ENCODE measurements at regions not wholly inside any gene's neighbourhood (a gene's known extent, or its start where the extent isn't known, plus 50 kb on each side); places are given as distances from the start of the nearest gene placed in this dataset.

DNA sequence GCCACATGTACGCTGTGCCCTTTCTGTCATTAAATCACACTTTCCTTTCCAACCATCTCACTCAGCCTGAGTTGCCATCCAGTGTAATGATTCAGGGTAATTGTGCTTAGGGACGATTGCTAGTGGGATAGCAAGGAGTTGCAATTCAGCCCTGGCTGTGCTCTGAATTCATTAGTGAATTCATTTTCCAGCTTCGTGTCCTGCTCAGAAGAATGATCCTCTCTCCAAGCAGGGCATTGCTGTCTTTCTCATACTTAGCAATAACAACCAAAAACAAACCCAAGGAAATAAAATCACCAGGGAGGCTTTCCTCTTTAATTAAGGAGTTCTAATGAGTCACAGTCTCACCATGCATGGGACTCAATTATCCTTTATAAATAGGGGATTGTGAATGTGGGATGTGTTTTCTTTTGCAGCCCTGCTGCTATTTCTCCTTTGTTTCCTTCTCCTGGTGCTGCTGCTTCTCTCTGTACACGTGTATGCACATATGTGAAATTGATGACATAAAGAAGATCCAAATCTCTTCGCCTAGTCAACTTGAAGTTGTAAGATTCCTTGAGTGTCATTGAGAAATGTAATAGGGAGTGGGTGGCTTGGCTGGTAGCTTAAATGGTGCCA is 167.0 kb downstream of the TSEN15 start:
- no peaks in the 10 kb centered on the region for H3K36me3 Mint-ChIP-seq
- no peak overlapping the region for H3K4me3 Mint-ChIP-seq
- no peak for DNase-seq
- H3K9me3 Mint-ChIP-seq, result no peaks in the 10 kb centered on the region
- CTCF ChIA-PET, result no interaction called here
- no peak overlapping the region for H3K27ac Mint-ChIP-seq
- peaks cover 4% of the 10 kb centered on the region for H3K27me3 Mint-ChIP-seq
- no peaks in the 10 kb centered on the region for H3K4me1 Mint-ChIP-seq

DNA sequence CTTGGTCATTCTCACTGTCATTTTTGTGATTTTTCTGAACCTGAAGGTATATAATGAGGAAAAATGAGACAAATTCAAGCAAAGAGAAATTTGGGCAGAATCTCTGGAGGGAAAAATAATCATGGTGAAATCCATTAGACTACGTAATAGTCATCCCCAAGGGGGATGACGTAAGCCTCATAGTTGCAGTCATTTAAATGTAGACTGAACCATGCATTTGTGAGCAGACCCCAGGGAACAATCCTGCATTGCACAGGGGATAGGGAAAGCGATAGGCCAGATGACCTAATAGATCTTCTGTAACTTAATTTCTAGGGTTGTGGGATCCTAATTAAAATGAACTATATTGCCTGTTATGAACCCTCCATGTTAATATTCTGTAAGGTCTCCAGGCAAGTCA is 167.4 kb upstream of the C1orf21 start:
- DNase-seq, result no peak
- no peaks in the 10 kb centered on the region for H3K36me3 Mint-ChIP-seq
- H3K27me3 Mint-ChIP-seq, result peaks cover 6% of the 10 kb centered on the region
- no peaks in the 10 kb centered on the region for H3K9me3 Mint-ChIP-seq
- H3K4me3 Mint-ChIP-seq, result no peak overlapping the region
- CTCF ChIA-PET, result interaction anchor here (1.0 to 3.7 kb wide), 2 partner anchors 15 to 143 kb away, joined by 3 to 32 read pairs; no protein-coding TSS in a partner anchor
- H3K27ac Mint-ChIP-seq, result no peak overlapping the region
- H3K4me1 Mint-ChIP-seq, result no peaks in the 10 kb centered on the region

GRCh38 chr1:184219883-184220282 is 166.9 kb upstream of the C1orf21 start:
- no peaks in the 10 kb centered on the region for H3K4me1 Mint-ChIP-seq
- no peaks in the 10 kb centered on the region for H3K36me3 Mint-ChIP-seq
- H3K9me3 Mint-ChIP-seq, result no peaks in the 10 kb centered on the region
- CTCF ChIA-PET, result interaction anchor here (1.0 to 3.7 kb wide), 2 partner anchors 15 to 144 kb away, joined by 3 to 32 read pairs; no protein-coding TSS in a partner anchor
- DNase-seq, result no peak
- no peak overlapping the region for H3K4me3 Mint-ChIP-seq
- H3K27ac Mint-ChIP-seq, result no peak overlapping the region
- H3K27me3 Mint-ChIP-seq, result peaks cover 6% of the 10 kb centered on the region

- Mint-ChIP-seq H3K4me1 (no peaks in the 10 kb centered on the region), H3K9me3 (no peaks in the 10 kb centered on the region), H3K4me3 (no peak overlapping the region), H3K27me3 (peaks cover 6% of the 10 kb centered on the region), H3K36me3 (no peaks in the 10 kb centered on the region), H3K27ac (no peak overlapping the region)
- no peak for DNase-seq
- CTCF ChIA-PET, result interaction anchor here (1.0 to 3.7 kb wide), 3 partner anchors 12 to 565 kb away, joined by 3 to 32 read pairs (median 7); no protein-coding TSS in a partner anchor
Observed at GRCh38 chr1:184221087-184221486, 165.7 kb upstream of the C1orf21 start.

DNA sequence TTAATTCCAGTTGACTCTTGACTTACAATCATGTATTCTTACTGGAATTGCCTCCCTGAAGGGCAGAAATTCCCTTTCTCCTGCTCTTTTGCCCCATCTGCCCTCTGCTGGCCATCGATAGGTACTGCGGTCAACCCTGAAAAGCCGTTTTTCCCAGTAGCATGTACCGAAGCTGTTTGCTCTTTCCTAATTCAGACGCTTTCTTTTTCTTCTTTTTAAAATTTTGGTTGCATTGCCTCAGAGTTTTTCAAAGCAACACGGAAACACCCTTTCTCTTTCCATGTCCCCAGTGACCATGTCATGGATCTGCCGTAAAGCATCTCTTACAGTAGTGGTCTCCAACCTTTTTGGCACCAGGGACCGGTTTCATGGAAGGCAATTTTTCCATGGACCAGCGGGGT is 164.2 kb upstream of the C1orf21 start:
- Mint-ChIP-seq H3K9me3 (no peaks in the 10 kb centered on the region), H3K4me1 (no peaks in the 10 kb centered on the region), H3K27ac (no peak overlapping the region), H3K27me3 (peaks cover 6% of the 10 kb centered on the region), H3K36me3 (no peaks in the 10 kb centered on the region), H3K4me3 (no peak overlapping the region)
- peak; percentile 44 for DNase-seq
- CTCF ChIA-PET, result interaction anchor here (0.6 to 3.7 kb wide), 9 partner anchors 10 to 307 kb away, joined by 3 to 32 read pairs (median 3); no protein-coding TSS in a partner anchor

DNA sequence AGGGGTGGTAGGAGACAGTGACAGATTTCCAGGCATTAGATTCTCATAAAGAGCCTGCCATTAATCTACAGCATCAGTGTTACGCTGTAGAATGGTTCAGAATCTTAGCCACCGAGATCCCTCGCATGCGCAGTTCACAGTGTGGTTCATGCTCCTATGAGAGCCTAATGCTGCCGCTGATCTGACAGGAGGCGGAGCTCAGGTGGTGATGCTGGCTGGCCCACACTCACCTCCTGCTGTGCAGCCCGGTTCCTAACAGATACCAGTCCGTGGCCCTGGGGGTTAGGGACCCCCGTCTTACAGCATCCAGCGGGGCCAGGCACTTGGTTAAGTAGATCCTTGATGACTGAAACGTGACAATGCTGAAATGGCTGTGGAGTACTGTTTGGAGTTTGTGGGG is 163.6 kb upstream of the C1orf21 start:
- H3K27ac Mint-ChIP-seq, result no peak overlapping the region
- CTCF ChIA-PET, result interaction anchor here (0.6 to 3.7 kb wide), 7 partner anchors 10 to 307 kb away, joined by 3 to 32 read pairs (median 3); no protein-coding TSS in a partner anchor
- H3K27me3 Mint-ChIP-seq, result peaks cover 6% of the 10 kb centered on the region
- H3K36me3 Mint-ChIP-seq, result no peaks in the 10 kb centered on the region
- H3K4me1 Mint-ChIP-seq, result no peaks in the 10 kb centered on the region
- no peak for DNase-seq
- H3K9me3 Mint-ChIP-seq, result no peaks in the 10 kb centered on the region
- no peak overlapping the region for H3K4me3 Mint-ChIP-seq

DNA sequence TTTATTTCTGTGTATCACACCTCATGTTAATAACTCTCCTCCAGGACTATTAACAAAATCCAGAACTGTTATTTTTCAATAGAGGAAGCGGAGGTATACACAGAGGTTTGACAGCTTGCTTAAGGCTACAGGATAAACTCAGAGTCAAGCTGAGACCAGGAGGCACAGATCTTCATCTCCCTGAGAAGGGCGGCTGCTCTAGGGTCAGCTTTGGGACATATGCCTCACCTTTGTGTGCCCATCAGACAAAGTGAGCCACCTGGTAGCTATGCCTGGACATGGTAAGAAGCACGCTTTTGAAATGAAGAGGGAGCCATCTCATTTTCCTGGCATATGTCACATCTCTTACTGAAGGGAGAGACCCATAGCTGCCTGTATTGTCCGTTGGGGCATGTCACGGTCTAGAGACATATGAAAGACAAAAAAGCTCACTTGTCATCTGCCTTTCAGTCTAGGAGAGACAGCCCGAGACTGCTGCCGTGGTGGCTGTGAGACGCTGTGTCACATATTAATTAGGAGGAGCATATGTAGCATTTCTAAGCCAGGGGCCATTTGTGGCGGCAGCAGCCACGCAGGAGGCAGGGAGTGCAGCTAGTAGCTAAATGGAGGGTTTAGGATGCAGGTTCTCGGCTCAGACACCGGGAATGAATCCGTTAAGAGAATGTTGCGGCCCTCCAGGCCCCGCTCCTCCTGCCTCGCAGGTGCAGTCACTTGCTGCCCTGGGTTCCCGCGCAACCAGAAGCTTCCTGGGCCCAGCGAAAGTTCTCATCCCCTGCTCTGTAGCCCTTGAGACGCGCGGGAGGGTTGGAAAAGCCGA is 161.3 kb upstream of the C1orf21 start:
- Mint-ChIP-seq H3K36me3 (no peaks in the 10 kb centered on the region), H3K9me3 (no peaks in the 10 kb centered on the region), H3K27ac (no peak overlapping the region), H3K4me3 (no peak overlapping the region), H3K27me3 (peaks cover 6% of the 10 kb centered on the region), H3K4me1 (no peaks in the 10 kb centered on the region)
- CTCF ChIA-PET, result interaction anchor here (0.8 to 1.0 kb wide), 2 partner anchors 51 to 150 kb away, joined by 3 read pairs; no protein-coding TSS in a partner anchor
- no peak for DNase-seq

DNA sequence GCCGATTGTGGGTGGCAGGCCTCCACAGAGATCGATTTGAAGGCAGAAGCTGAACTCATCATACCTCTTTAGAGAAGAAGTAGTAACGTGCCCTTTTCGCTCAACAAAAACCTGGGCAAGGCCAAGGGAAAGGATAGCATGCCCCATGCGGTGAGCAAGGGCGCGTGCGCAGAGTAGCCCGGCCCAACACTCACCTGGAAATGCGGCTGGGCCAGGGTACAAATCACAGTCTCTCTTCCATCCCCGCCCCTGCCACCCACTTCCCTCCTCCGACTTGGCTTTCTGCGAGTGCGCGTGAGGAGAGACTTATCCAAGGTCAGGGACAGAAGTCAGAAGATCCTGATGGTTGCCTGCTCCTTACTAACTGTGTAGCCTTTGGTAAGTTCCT is 160.7 kb upstream of the C1orf21 start:
- Mint-ChIP-seq H3K4me1 (no peaks in the 10 kb centered on the region), H3K27ac (no peak overlapping the region), H3K9me3 (no peaks in the 10 kb centered on the region), H3K4me3 (no peak overlapping the region), H3K27me3 (peaks cover 6% of the 10 kb centered on the region), H3K36me3 (no peaks in the 10 kb centered on the region)
- DNase-seq, result no peak
- CTCF ChIA-PET, result no interaction called here

- Mint-ChIP-seq H3K27ac (no peak overlapping the region), H3K4me3 (no peak overlapping the region), H3K4me1 (no peaks in the 10 kb centered on the region), H3K9me3 (no peaks in the 10 kb centered on the region), H3K27me3 (peaks cover 2% of the 10 kb centered on the region), H3K36me3 (no peaks in the 10 kb centered on the region)
- CTCF ChIA-PET, result no interaction called here
- no peak for DNase-seq
Observed at GRCh38 chr1:184228558-184228957, 158.3 kb upstream of the C1orf21 start.

DNA sequence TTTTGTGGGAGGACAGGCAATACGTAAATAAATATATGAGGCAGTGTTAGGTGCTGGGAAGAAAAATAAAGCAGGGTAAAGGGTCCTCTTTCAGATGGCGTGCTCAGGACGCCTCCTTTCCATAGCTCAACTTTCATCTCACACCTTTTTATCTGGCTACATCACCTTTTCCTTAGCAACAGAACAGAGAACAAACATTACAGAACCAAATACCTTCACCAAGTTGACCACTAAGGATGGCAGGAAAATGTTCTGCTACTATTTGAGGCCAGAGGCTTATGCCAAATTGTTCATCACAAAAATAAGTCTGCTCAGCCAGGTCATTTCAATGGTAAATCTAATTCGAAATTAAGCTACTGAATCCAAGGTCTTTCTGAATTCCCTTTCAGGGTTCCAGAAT is 149.2 kb upstream of the C1orf21 start:
- H3K4me1 Mint-ChIP-seq, result no peaks in the 10 kb centered on the region
- CTCF ChIA-PET, result interaction anchor here (0.5 to 0.7 kb wide), 2 partner anchors 63 to 84 kb away, joined by 3 read pairs; no protein-coding TSS in a partner anchor
- no peak overlapping the region for H3K4me3 Mint-ChIP-seq
- H3K36me3 Mint-ChIP-seq, result no peaks in the 10 kb centered on the region
- H3K27ac Mint-ChIP-seq, result no peak overlapping the region
- no peaks in the 10 kb centered on the region for H3K9me3 Mint-ChIP-seq
- no peak for DNase-seq
- no peaks in the 10 kb centered on the region for H3K27me3 Mint-ChIP-seq

DNA sequence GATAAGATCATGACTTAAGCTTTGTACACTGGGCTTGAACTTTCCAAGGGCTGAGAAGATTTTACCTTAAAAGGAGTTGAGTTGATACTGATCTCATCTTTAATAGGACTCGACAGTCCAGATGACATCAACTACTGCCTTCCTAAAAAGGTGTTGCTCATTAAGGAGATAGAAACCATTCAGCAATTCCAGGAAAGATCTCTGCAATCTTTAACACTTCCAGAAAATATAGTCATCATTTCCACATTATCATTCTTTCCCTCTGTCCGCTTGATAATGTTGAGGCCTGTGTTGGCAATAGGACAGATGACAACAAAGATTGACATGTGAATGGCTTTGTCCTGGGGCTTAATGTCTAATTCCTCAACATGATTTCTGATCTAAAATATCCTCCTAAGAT is 145.4 kb upstream of the C1orf21 start:
- no peak for DNase-seq
- no peaks in the 10 kb centered on the region for H3K36me3 Mint-ChIP-seq
- no peaks in the 10 kb centered on the region for H3K27me3 Mint-ChIP-seq
- H3K4me3 Mint-ChIP-seq, result no peak overlapping the region
- H3K4me1 Mint-ChIP-seq, result no peaks in the 10 kb centered on the region
- H3K27ac Mint-ChIP-seq, result no peak overlapping the region
- H3K9me3 Mint-ChIP-seq, result no peaks in the 10 kb centered on the region
- CTCF ChIA-PET, result no interaction called here

- Mint-ChIP-seq H3K27ac (no peak overlapping the region), H3K4me3 (no peak overlapping the region), H3K4me1 (no peaks in the 10 kb centered on the region), H3K27me3 (no peaks in the 10 kb centered on the region), H3K36me3 (no peaks in the 10 kb centered on the region), H3K9me3 (no peaks in the 10 kb centered on the region)
- CTCF ChIA-PET, result interaction anchor here (1.0 to 1.4 kb wide), 2 partner anchors 18 to 422 kb away, joined by 3 read pairs; no protein-coding TSS in a partner anchor
- DNase-seq, result no peak
Observed at GRCh38 chr1:184242507-184242943, 144.3 kb upstream of the C1orf21 start.

DNA sequence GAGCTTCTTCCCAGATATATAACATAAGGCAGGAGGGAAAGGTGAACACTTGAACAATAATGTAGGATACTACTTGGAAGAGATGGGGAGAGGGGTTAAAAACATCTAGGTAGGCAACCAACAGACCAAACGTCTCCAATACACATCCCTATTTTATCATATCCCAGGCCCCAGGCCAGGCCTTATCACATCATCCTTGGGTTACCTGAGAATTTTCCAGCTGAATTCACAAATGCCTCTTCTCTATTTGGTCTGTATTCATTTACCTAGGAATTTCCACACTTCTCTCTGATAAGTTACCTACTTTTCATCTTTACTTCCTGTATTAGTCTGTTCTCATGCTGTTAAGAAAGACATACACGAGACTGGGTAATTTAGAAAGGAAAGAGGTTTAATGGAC is 141.9 kb upstream of the C1orf21 start:
- DNase-seq, result no peak
- Mint-ChIP-seq H3K4me3 (no peak overlapping the region), H3K36me3 (no peaks in the 10 kb centered on the region), H3K4me1 (no peaks in the 10 kb centered on the region), H3K9me3 (no peaks in the 10 kb centered on the region), H3K27ac (no peak overlapping the region), H3K27me3 (peaks cover 7% of the 10 kb centered on the region)
- CTCF ChIA-PET, result no interaction called here

DNA sequence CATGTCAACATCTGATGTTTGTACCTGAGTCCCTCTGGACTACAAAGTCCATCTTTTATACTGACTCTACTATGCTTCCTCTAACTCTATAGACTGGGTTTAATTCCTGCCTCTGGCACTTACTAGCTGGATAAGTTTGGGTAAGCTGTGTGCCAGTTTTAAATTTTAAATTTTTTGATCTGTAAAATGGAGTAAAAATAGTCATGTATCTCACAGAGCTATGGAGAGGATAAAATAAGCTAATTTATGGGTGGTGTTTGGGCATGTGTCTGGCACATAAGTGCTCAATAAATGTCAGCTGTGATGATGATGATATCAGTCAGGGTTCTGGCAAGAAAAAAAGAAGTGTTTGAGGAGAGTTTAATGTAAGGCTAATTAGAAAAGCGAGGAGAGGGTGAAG is 139.2 kb upstream of the C1orf21 start:
- DNase-seq, result no peak
- Mint-ChIP-seq H3K36me3 (no peaks in the 10 kb centered on the region), H3K27ac (no peak overlapping the region), H3K27me3 (peaks cover 7% of the 10 kb centered on the region), H3K9me3 (no peaks in the 10 kb centered on the region), H3K4me1 (no peaks in the 10 kb centered on the region), H3K4me3 (no peak overlapping the region)
- CTCF ChIA-PET, result no interaction called here

GRCh38 chr1:184253921-184254320 is 132.9 kb upstream of the C1orf21 start:
- Mint-ChIP-seq H3K27me3 (peaks cover 7% of the 10 kb centered on the region), H3K4me1 (no peaks in the 10 kb centered on the region), H3K4me3 (no peak overlapping the region), H3K36me3 (no peaks in the 10 kb centered on the region), H3K9me3 (no peaks in the 10 kb centered on the region), H3K27ac (no peak overlapping the region)
- DNase-seq, result no peak
- CTCF ChIA-PET, result no interaction called here
